ENCODE measurements at regions not wholly inside any gene's neighbourhood (a gene's known extent, or its start where the extent isn't known, plus 50 kb on each side); places are given as distances from the start of the nearest gene placed in this dataset.

DNA sequence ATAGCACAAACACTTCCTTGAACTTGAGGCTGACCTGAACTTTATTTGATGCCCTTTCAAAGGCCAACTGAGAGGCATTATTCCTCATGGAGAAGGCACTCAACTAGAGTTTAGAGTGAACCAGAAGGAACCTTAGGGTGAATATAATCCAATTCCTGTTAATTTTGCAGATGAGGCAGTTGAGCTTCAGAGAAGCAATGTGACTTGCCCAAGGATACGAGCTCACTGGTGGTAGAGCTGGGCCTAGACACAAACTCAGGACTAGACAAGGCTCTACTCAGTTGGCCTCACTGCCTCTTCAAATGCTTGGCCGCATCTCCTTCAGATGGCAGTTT, 172.7 kb upstream of the ADAMTS9 start:
- TF ChIP-seq, protein P1, sequence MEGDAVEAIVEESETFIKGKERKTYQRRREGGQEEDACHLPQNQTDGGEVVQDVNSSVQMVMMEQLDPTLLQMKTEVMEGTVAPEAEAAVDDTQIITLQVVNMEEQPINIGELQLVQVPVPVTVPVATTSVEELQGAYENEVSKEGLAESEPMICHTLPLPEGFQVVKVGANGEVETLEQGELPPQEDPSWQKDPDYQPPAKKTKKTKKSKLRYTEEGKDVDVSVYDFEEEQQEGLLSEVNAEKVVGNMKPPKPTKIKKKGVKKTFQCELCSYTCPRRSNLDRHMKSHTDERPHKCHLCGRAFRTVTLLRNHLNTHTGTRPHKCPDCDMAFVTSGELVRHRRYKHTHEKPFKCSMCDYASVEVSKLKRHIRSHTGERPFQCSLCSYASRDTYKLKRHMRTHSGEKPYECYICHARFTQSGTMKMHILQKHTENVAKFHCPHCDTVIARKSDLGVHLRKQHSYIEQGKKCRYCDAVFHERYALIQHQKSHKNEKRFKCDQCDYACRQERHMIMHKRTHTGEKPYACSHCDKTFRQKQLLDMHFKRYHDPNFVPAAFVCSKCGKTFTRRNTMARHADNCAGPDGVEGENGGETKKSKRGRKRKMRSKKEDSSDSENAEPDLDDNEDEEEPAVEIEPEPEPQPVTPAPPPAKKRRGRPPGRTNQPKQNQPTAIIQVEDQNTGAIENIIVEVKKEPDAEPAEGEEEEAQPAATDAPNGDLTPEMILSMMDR (IDR thresholded peaks at IDR 0.05; ENCODE audit: insufficient read depth, low read length): no peak
- no peak overlapping the region for H3K27ac ChIP-seq (replicated peaks)
- no peak for DNase-seq (ENCODE audit: low read depth in 1 of 2, low spot score in 1 of 2)
- H3K4me3 ChIP-seq (replicated peaks; ENCODE audit: insufficient read depth, low read length): no peak overlapping the region
- H3K27me3 ChIP-seq (ENCODE audit: insufficient read depth, poor library complexity, severe bottlenecking): no peaks in the 10 kb centered on the region

DNA sequence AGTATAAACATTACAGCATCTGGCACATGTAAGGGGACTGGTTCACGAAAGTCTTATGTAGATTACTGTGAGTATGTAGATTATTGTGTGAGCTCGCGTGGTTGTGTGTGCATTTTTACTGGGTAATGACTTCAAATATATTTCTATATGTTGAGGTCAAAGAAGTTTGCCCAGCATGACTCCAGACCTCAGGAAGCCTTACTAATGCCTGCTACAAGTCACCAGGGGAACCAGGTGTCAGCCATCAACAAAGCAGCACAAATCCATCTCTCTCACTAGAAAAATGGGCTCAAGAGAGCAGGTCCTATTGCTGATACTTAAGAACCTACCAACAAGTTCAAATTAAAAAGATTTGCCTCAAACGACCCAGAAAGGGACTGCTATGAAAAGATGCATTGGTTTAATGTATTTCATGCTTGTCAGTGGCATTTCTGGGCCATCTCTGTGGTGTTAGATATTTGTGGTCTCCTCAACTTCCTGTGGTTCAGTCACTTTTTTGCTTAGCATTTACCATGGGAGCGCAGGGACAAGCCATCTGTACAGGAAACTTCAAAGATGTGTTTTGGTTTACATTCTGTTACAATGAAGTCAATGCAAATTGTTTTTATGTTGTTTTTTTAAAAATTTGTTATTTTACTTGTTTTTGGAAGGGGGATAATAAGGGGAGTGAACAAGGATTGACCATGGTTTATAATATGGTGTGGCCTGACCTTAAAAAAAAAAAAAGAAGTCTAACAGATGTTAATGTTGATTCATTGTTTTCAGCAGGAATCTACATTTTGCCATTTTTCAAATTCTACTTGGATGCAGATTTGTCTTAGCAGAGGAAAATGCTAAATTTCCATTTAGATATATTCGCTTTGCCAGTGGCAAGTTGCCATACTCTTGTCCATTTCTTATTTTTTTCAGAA, 172.1 kb upstream of the ADAMTS9 start:
- Histone ChIP-seq H3K27ac (replicated peaks) (no peak overlapping the region), H3K27me3 (ENCODE audit: insufficient read depth, poor library complexity, severe bottlenecking) (no peaks in the 10 kb centered on the region), H3K4me3 (replicated peaks; ENCODE audit: insufficient read depth, low read length) (no peak overlapping the region)
- DNase-seq (ENCODE audit: low read depth in 1 of 2, low spot score in 1 of 2): no peak
- TF ChIP-seq, protein P2, sequence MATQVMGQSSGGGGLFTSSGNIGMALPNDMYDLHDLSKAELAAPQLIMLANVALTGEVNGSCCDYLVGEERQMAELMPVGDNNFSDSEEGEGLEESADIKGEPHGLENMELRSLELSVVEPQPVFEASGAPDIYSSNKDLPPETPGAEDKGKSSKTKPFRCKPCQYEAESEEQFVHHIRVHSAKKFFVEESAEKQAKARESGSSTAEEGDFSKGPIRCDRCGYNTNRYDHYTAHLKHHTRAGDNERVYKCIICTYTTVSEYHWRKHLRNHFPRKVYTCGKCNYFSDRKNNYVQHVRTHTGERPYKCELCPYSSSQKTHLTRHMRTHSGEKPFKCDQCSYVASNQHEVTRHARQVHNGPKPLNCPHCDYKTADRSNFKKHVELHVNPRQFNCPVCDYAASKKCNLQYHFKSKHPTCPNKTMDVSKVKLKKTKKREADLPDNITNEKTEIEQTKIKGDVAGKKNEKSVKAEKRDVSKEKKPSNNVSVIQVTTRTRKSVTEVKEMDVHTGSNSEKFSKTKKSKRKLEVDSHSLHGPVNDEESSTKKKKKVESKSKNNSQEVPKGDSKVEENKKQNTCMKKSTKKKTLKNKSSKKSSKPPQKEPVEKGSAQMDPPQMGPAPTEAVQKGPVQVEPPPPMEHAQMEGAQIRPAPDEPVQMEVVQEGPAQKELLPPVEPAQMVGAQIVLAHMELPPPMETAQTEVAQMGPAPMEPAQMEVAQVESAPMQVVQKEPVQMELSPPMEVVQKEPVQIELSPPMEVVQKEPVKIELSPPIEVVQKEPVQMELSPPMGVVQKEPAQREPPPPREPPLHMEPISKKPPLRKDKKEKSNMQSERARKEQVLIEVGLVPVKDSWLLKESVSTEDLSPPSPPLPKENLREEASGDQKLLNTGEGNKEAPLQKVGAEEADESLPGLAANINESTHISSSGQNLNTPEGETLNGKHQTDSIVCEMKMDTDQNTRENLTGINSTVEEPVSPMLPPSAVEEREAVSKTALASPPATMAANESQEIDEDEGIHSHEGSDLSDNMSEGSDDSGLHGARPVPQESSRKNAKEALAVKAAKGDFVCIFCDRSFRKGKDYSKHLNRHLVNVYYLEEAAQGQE (IDR thresholded peaks at IDR 0.05; ENCODE audit: insufficient replicate concordance, low read depth): no peak
- TF ChIP-seq SPI1 (IDR thresholded peaks at IDR 0.05; ENCODE audit: borderline replicate concordance, low read depth): no peak
- TF ChIP-seq POLR2AphosphoS5 (IDR thresholded peaks at IDR 0.05; ENCODE audit: low read depth): no peak
- TF ChIP-seq GABPA (IDR thresholded peaks at IDR 0.05; ENCODE audit: low read depth): no peak
- TF ChIP-seq, protein P1 (IDR thresholded peaks at IDR 0.05; ENCODE audit: insufficient read depth, low read length): no peak

DNA sequence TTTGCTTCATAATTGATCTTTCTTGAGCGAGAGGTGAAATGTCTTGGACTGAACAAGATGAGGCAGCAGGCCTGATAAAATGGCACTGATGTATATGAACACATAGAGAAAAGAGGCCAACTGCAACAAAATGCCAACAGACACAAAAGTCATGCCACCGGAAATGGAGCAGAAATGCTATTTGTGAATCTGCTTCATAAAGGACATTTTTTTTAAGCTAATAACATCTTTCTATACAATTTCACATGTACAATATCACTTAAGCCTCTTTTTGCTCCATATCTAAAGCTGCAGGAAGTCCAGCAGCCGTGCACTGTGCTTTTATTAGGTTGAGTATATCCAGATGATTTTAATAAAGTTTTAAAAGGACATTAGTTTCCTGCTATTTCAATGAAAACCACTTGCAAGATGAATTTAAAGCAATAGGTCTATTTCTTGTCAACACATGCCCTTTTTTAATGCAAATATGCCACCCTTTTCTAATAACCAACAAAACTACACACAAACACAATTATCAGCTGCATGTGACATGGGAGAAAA, 169.2 kb upstream of the ADAMTS9 start:
- H3K27ac ChIP-seq (replicated peaks): no peak overlapping the region
- TF ChIP-seq, protein P1 (IDR thresholded peaks at IDR 0.05; ENCODE audit: insufficient read depth, low read length): no peak
- no peak for TF ChIP-seq POLR2AphosphoS5 (IDR thresholded peaks at IDR 0.05; ENCODE audit: low read depth)
- TF ChIP-seq SPI1 (IDR thresholded peaks at IDR 0.05; ENCODE audit: borderline replicate concordance, low read depth): no peak
- TF ChIP-seq GABPA (IDR thresholded peaks at IDR 0.05; ENCODE audit: low read depth): no peak
- TF ChIP-seq, protein P2 (IDR thresholded peaks at IDR 0.05; ENCODE audit: insufficient replicate concordance, low read depth): no peak
- no peak overlapping the region for H3K4me3 ChIP-seq (replicated peaks; ENCODE audit: insufficient read depth, low read length)
- no peak for DNase-seq (ENCODE audit: low read depth in 1 of 2, low spot score in 1 of 2)
- no peaks in the 10 kb centered on the region for H3K27me3 ChIP-seq (ENCODE audit: insufficient read depth, poor library complexity, severe bottlenecking)

Measured in HL-60 (cell line).